ENCODE measurements at regions not wholly inside any gene's neighbourhood (a gene's known extent, or its start where the extent isn't known, plus 50 kb on each side); places are given as distances from the start of the nearest gene placed in this dataset.

DNA sequence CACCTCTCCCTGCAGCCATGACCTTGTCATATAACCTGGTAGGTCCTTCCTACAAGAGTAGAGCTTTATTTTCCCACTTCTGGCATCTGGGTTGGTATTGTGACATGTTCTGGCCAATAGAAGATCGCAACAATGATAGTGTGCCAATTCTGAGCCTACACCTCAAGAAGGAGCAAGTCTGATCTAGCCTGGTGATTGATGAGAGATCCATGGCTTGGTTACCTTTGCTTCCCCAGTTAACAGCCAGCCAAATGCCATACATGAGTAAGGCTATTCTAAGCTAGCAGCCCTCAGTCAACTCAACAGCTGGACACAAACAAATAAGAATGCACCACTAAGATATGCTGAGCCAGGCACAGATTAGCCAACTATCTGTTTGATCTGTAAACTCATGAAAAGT, 226.7 kb downstream of the LMO4 start:
- intact Hi-C loops (cut with micrococcal nuclease), result no loop called here
- BruUV-seq (replicated peaks), result no TSS peak
- no peak overlapping the region for H2AFZ ChIP-seq (ENCODE audit: low read length)
- H3K4me3 ChIP-seq (ENCODE audit: low read length), result no peak overlapping the region
- H3K4me1 ChIP-seq (ENCODE audit: insufficient read depth, low read length), result peaks cover 7% of the 10 kb centered on the region; the same call in 1 of the 2 replicates
- H3K9me3 ChIP-seq (ENCODE audit: low read length), result no peaks in the 10 kb centered on the region
- no peaks in the 10 kb centered on the region for H4K20me1 ChIP-seq (ENCODE audit: low read length)
- no peaks in the 10 kb centered on the region for H3K79me2 ChIP-seq (ENCODE audit: low read length)
- DNase-seq (no peak), ATAC-seq (no peak)
- no peak overlapping the region for H3K4me2 ChIP-seq (ENCODE audit: low read length)
- H3K9me2 ChIP-seq (replicated peaks; ENCODE audit: low read length), result no peaks in the 10 kb centered on the region
- TF ChIP-seq EZH2 (IDR thresholded peaks at IDR 0.05; ENCODE audit: low read length, unreplicated experiment) (no peak), EZH2phosphoT487 (IDR thresholded peaks at IDR 0.05; ENCODE audit: borderline replicate concordance, low read length) (no peak)
- TF ChIP-seq, protein P1, sequence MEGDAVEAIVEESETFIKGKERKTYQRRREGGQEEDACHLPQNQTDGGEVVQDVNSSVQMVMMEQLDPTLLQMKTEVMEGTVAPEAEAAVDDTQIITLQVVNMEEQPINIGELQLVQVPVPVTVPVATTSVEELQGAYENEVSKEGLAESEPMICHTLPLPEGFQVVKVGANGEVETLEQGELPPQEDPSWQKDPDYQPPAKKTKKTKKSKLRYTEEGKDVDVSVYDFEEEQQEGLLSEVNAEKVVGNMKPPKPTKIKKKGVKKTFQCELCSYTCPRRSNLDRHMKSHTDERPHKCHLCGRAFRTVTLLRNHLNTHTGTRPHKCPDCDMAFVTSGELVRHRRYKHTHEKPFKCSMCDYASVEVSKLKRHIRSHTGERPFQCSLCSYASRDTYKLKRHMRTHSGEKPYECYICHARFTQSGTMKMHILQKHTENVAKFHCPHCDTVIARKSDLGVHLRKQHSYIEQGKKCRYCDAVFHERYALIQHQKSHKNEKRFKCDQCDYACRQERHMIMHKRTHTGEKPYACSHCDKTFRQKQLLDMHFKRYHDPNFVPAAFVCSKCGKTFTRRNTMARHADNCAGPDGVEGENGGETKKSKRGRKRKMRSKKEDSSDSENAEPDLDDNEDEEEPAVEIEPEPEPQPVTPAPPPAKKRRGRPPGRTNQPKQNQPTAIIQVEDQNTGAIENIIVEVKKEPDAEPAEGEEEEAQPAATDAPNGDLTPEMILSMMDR (conservative IDR thresholded peaks at IDR 0.05; ENCODE audit: low read depth, low read length), result no peak
- H3K27ac ChIP-seq (ENCODE audit: low read length), result no peak overlapping the region
- no peaks in the 10 kb centered on the region for H3F3A ChIP-seq (ENCODE audit: low read length, unreplicated experiment)
- H3K36me3 ChIP-seq (ENCODE audit: low read depth, low read length), result no peaks in the 10 kb centered on the region
- CTCF ChIA-PET, result no interaction called here
- no peak overlapping the region for H3K9ac ChIP-seq (ENCODE audit: low read length)
- no peaks in the 10 kb centered on the region for H3K27me3 ChIP-seq (ENCODE audit: low read length)
- POLR2A ChIA-PET (ENCODE audit: unreplicated experiment), result no interaction called here

DNA sequence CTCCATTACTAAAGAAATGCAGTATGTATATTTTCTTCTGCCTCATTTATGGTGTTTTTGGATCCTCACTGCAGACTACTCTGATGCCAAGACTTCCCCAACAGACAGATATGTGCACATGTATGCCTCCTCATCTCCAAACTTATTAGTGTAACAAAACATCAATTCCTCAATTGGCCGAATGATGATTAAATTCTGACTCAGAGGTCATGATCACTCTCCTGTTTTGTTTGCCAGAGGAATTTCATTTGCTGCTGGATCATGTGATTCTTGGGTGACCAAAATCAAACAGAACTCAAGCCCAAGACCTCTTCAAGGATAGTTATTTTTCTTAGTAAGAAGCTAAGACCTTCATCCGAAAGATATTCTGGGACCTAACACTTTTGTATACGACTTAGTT, 227.6 kb downstream of the LMO4 start:
- ChIA-PET CTCF (no interaction called here), POLR2A (ENCODE audit: unreplicated experiment) (no interaction called here)
- Histone ChIP-seq H3K27ac (ENCODE audit: low read length) (no peak overlapping the region), H3K4me2 (ENCODE audit: low read length) (no peak overlapping the region), H3K27me3 (ENCODE audit: low read length) (no peaks in the 10 kb centered on the region), H4K20me1 (ENCODE audit: low read length) (no peaks in the 10 kb centered on the region), H3K9me2 (replicated peaks; ENCODE audit: low read length) (no peaks in the 10 kb centered on the region), H2AFZ (ENCODE audit: low read length) (no peak overlapping the region), H3K79me2 (ENCODE audit: low read length) (no peaks in the 10 kb centered on the region), H3K4me1 (ENCODE audit: insufficient read depth, low read length) (peaks cover 7% of the 10 kb centered on the region; the same call in 1 of the 2 replicates), H3K36me3 (ENCODE audit: low read depth, low read length) (no peaks in the 10 kb centered on the region), H3F3A (ENCODE audit: low read length, unreplicated experiment) (no peaks in the 10 kb centered on the region), H3K9ac (ENCODE audit: low read length) (no peak overlapping the region), H3K4me3 (ENCODE audit: low read length) (no peak overlapping the region), H3K9me3 (ENCODE audit: low read length) (no peaks in the 10 kb centered on the region)
- no TSS peak for BruUV-seq (replicated peaks)
- TF ChIP-seq, protein P1 (conservative IDR thresholded peaks at IDR 0.05; ENCODE audit: low read depth, low read length), result no peak
- TF ChIP-seq EZH2phosphoT487 (IDR thresholded peaks at IDR 0.05; ENCODE audit: borderline replicate concordance, low read length), result no peak
- DNase-seq, result peak; percentile 63
- intact Hi-C loops (cut with micrococcal nuclease), result no loop called here
- ATAC-seq, result no peak

DNA sequence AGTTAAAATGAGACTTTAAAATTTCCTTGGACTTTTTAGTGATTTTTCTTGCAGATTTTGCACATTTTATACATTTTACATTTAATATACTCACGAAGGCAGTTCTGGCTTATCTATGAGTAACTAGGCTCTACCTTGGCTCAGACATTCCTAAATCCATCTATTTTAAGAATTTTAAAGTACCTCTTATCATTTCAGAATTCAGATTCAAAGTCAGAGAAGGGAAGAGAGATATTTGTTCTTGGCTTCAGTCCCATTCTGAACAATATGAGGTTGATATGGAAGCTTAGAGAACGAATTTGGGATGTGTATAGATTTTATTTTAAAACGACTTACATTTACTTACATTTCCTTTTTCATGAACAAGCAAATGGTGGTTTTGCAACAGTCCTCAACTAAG, 230.2 kb downstream of the LMO4 start:
- no peaks in the 10 kb centered on the region for H3F3A ChIP-seq (ENCODE audit: low read length, unreplicated experiment)
- TF ChIP-seq, protein P1 (conservative IDR thresholded peaks at IDR 0.05; ENCODE audit: low read depth, low read length), result no peak
- TF ChIP-seq EZH2phosphoT487 (IDR thresholded peaks at IDR 0.05; ENCODE audit: borderline replicate concordance, low read length) (no peak), EZH2 (IDR thresholded peaks at IDR 0.05; ENCODE audit: low read length, unreplicated experiment) (no peak)
- H3K27ac ChIP-seq (ENCODE audit: low read length), result no peak overlapping the region
- no TSS peak for BruUV-seq (replicated peaks)
- H2AFZ ChIP-seq (ENCODE audit: low read length), result no peak overlapping the region
- H3K4me2 ChIP-seq (ENCODE audit: low read length), result no peak overlapping the region
- no peak overlapping the region for H3K4me3 ChIP-seq (ENCODE audit: low read length)
- ChIA-PET CTCF (no interaction called here), POLR2A (ENCODE audit: unreplicated experiment) (no interaction called here)
- ATAC-seq (no peak), DNase-seq (no peak)
- no peak overlapping the region for H3K9ac ChIP-seq (ENCODE audit: low read length)
- no peaks in the 10 kb centered on the region for H3K27me3 ChIP-seq (ENCODE audit: low read length)
- H4K20me1 ChIP-seq (ENCODE audit: low read length), result no peaks in the 10 kb centered on the region
- H3K4me1 ChIP-seq (ENCODE audit: insufficient read depth, low read length), result peaks cover 7% of the 10 kb centered on the region; the same call in 1 of the 2 replicates
- no peaks in the 10 kb centered on the region for H3K9me2 ChIP-seq (replicated peaks; ENCODE audit: low read length)
- no peaks in the 10 kb centered on the region for H3K79me2 ChIP-seq (ENCODE audit: low read length)
- no peaks in the 10 kb centered on the region for H3K36me3 ChIP-seq (ENCODE audit: low read depth, low read length)
- intact Hi-C loops (cut with micrococcal nuclease), result no loop called here
- H3K9me3 ChIP-seq (ENCODE audit: low read length), result no peaks in the 10 kb centered on the region

Measured in PC-3 (cell line).